ENCODE measurements at regions not wholly inside any gene's neighbourhood (a gene's known extent, or its start where the extent isn't known, plus 50 kb on each side); places are given as distances from the start of the nearest gene placed in this dataset.

DNA sequence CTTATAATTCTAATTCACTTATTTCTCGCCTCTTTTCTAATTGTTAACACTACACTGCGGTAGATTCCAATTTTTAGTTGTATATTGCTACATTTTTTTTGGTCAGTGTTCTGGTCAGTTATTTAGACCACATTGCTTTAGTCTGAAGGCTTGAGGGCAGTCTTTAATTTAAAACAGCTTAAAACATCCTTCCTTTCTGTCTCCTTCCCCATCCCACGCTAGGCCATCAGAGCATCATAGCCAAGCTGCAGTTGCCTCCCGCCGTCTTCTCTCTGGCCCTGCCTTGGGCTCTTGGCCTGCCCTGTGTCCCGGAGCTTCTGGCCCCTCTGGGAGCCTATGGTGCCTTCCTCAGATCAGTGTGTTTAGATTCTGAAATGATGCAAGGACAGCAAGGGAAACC is 52.6 kb upstream of the GLI2 start:
- Histone ChIP-seq H3K27me3 (ENCODE audit: control insufficient read depth, low read length) (no peaks in the 10 kb centered on the region), H3K9me3 (ENCODE audit: control insufficient read depth, insufficient read depth, low read length) (no peaks in the 10 kb centered on the region)

DNA sequence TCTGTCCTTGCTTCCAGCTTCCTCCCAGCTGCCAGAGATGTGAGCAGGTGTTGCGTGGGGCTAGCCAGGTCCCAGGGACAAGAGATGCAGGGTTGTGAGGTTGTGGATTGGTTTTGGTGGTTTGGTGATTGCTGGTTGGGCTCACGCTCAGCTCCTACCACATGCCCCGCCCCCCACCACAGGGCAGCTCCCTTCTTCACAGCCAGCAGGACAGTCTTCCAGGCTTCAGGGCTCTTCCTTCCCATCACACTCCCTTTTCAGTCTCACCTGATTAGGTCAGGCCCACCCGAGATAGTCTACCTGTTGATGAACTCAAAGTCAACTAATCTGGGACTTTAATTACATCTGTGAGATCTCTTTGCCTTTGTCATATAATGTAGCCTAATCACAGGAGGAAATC is 52.0 kb upstream of the GLI2 start:
- TF ChIP-seq, protein P1, sequence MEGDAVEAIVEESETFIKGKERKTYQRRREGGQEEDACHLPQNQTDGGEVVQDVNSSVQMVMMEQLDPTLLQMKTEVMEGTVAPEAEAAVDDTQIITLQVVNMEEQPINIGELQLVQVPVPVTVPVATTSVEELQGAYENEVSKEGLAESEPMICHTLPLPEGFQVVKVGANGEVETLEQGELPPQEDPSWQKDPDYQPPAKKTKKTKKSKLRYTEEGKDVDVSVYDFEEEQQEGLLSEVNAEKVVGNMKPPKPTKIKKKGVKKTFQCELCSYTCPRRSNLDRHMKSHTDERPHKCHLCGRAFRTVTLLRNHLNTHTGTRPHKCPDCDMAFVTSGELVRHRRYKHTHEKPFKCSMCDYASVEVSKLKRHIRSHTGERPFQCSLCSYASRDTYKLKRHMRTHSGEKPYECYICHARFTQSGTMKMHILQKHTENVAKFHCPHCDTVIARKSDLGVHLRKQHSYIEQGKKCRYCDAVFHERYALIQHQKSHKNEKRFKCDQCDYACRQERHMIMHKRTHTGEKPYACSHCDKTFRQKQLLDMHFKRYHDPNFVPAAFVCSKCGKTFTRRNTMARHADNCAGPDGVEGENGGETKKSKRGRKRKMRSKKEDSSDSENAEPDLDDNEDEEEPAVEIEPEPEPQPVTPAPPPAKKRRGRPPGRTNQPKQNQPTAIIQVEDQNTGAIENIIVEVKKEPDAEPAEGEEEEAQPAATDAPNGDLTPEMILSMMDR (IDR thresholded peaks at IDR 0.05; ENCODE audit: low read depth, low read length, poor library complexity, severe bottlenecking): no peak
- TF ChIP-seq EZH2phosphoT487 (IDR thresholded peaks at IDR 0.05; ENCODE audit: borderline replicate concordance, low read length): no peak
- Histone ChIP-seq H3K4me1 (ENCODE audit: control insufficient read depth, low read length) (no peaks in the 10 kb centered on the region), H3K79me2 (ENCODE audit: control insufficient read depth, low read length) (no peaks in the 10 kb centered on the region), H3K27me3 (ENCODE audit: control insufficient read depth, low read length) (no peaks in the 10 kb centered on the region), H3K36me3 (ENCODE audit: control insufficient read depth, low read length) (no peaks in the 10 kb centered on the region), H3K9me2 (replicated peaks; ENCODE audit: control insufficient read depth, low read length) (no peaks in the 10 kb centered on the region), H3F3A (ENCODE audit: control insufficient read depth, insufficient read depth) (no peaks in the 10 kb centered on the region), H3K27ac (ENCODE audit: low read depth, low read length) (no peak overlapping the region), H3K4me3 (ENCODE audit: low read length) (no peak overlapping the region), H3K4me2 (ENCODE audit: low read length) (no peak overlapping the region), H3K9me3 (ENCODE audit: control insufficient read depth, insufficient read depth, low read length) (no peaks in the 10 kb centered on the region), H4K20me1 (ENCODE audit: control insufficient read depth, insufficient read depth, low read depth, low read length) (no peaks in the 10 kb centered on the region)

More for the DNA sequence above, 52.6 kb upstream of the GLI2 start:
- Histone ChIP-seq H3F3A (ENCODE audit: control insufficient read depth, insufficient read depth) (no peaks in the 10 kb centered on the region), H3K9me2 (replicated peaks; ENCODE audit: control insufficient read depth, low read length) (no peaks in the 10 kb centered on the region), H3K79me2 (ENCODE audit: control insufficient read depth, low read length) (no peaks in the 10 kb centered on the region), H3K4me2 (ENCODE audit: low read length) (no peak overlapping the region), H4K20me1 (ENCODE audit: control insufficient read depth, insufficient read depth, low read depth, low read length) (no peaks in the 10 kb centered on the region), H3K27ac (ENCODE audit: low read depth, low read length) (no peak overlapping the region), H3K4me3 (ENCODE audit: low read length) (no peak overlapping the region), H3K36me3 (ENCODE audit: control insufficient read depth, low read length) (no peaks in the 10 kb centered on the region), H3K4me1 (ENCODE audit: control insufficient read depth, low read length) (no peaks in the 10 kb centered on the region)
- no peak for TF ChIP-seq EZH2phosphoT487 (IDR thresholded peaks at IDR 0.05; ENCODE audit: borderline replicate concordance, low read length)
- TF ChIP-seq, protein P1 (IDR thresholded peaks at IDR 0.05; ENCODE audit: low read depth, low read length, poor library complexity, severe bottlenecking): no peak

DNA sequence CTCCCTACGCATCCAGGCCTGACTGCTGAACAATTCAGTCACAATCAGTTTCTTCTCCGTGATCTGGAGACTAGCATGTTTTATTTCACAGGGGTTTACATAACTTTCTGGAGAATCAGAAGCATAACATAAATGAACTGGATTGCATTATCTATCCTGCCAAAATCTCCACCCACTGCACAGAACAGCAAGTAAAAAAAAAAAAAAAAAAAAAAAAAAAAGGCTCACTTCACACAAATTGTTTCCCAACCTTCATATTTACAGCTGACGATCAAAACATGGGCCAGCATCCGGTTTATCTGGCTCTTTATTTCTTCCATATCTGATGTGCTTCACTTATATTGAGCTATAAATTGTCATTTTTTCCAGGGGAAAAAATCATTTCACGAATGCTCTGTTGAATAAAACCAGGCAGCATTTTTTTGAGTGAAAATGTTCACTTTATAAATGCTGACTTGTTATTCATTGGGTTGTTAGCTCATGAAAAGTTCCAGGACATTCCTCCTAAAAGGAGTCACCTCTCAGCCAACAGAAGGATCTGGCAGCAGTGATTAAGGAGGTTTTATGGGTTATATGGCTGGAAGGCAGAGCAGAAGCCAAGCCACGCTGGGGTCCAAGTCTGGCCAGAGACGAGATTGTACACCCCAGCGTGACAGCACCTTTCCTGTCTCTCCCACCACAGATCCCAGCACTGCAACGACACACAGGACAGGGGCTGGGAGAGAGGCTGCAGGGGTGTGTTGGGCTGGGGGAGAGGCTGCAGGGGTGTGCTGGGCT is 51.2 kb upstream of the GLI2 start:
- no peaks in the 10 kb centered on the region for H3F3A ChIP-seq (ENCODE audit: control insufficient read depth, insufficient read depth)
- no peak overlapping the region for H3K27ac ChIP-seq (ENCODE audit: low read depth, low read length)
- H3K4me1 ChIP-seq (ENCODE audit: control insufficient read depth, low read length): no peaks in the 10 kb centered on the region
- H3K9me3 ChIP-seq (ENCODE audit: control insufficient read depth, insufficient read depth, low read length): no peaks in the 10 kb centered on the region
- H3K36me3 ChIP-seq (ENCODE audit: control insufficient read depth, low read length): no peaks in the 10 kb centered on the region
- no peaks in the 10 kb centered on the region for H3K27me3 ChIP-seq (ENCODE audit: control insufficient read depth, low read length)
- no peaks in the 10 kb centered on the region for H3K9me2 ChIP-seq (replicated peaks; ENCODE audit: control insufficient read depth, low read length)
- H3K79me2 ChIP-seq (ENCODE audit: control insufficient read depth, low read length): no peaks in the 10 kb centered on the region
- H3K4me2 ChIP-seq (ENCODE audit: low read length): no peak overlapping the region
- TF ChIP-seq, protein P1 (IDR thresholded peaks at IDR 0.05; ENCODE audit: low read depth, low read length, poor library complexity, severe bottlenecking): no peak
- no peak for TF ChIP-seq EZH2phosphoT487 (IDR thresholded peaks at IDR 0.05; ENCODE audit: borderline replicate concordance, low read length)
- no peaks in the 10 kb centered on the region for H4K20me1 ChIP-seq (ENCODE audit: control insufficient read depth, insufficient read depth, low read depth, low read length)
- H3K4me3 ChIP-seq (ENCODE audit: low read length): no peak overlapping the region
